Gastroesophageal sphincter (tissue), 3 donors: ENCODE measurements at regions not wholly inside any gene's neighbourhood (a gene's known extent, or its start where the extent isn't known, plus 50 kb on each side); places are given as distances from the start of the nearest gene placed in this dataset.

Source experiments
- CTCF ChIP-seq, 4 experiments: fragments of 200-600 bp in 2 of 4; fragments of 450-650 bp in 2 of 4; sonication (generic) in 1 of 4; IDR thresholded peaks; one replicate each; pipeline ENCODE4 v1.5.1; 2017 to 2019; ENCODE audit warnings: antibody characterized with exemption in 4 of 4, mild to moderate bottlenecking in 2 of 4, moderate library complexity in 2 of 4
- EP300 ChIP-seq: sonication (generic); formaldehyde crosslinking; IDR thresholded peaks from one replicate; pipeline ENCODE4 v1.6.1; 2017; ENCODE audit warnings: antibody characterized with exemption, mild to moderate bottlenecking
- POLR2A ChIP-seq, 2 donors: fragments of 450-650 bp; IDR thresholded peaks; one replicate each; pipeline ENCODE4 v1.6.1; 2017; ENCODE audit warnings: antibody characterized with exemption in 2 of 2, mild to moderate bottlenecking in 2 of 2, moderate library complexity in 1 of 2
- POLR2AphosphoS5 ChIP-seq: sonication (generic); formaldehyde crosslinking; IDR thresholded peaks from one replicate; pipeline ENCODE4 v1.6.1; 2017; ENCODE audit warnings: antibody characterized with exemption

GRCh38 chr10:10514797-10515196 lies 502.9 kb upstream of the CELF2 start:
- TF ChIP-seq CTCF (IDR thresholded peaks at IDR 0.05) (no peak), POLR2AphosphoS5 (no peak), EP300 (no peak), POLR2A (IDR thresholded peaks at IDR 0.05) (no peak)
